Mesendoderm (in vitro differentiated cells): ENCODE measurements at regions not wholly inside any gene's neighbourhood (a gene's known extent, or its start where the extent isn't known, plus 50 kb on each side); places are given as distances from the start of the nearest gene placed in this dataset.

Experiments
- DNase-seq: peaks from one replicate; pipeline ENCODE4 v3.0.0; 2013
- H2AK5ac ChIP-seq: 2 replicates; pipeline ENCODE4 v1.6.1; 2013; ENCODE audit warnings: low read length, inconsistent platforms
- H2BK120ac ChIP-seq: 2 replicates; pipeline ENCODE4 v1.6.1; 2013; ENCODE audit warnings: low read depth, mild to moderate bottlenecking, low read length, moderate library complexity, mixed read lengths
- H2BK15ac ChIP-seq: replicated peaks from 2 replicates; pipeline ENCODE4 v1.6.1; 2013; ENCODE audit warnings: low read depth, mild to moderate bottlenecking, moderate library complexity
- H2BK5ac ChIP-seq: 2 replicates; pipeline ENCODE4 v1.6.1; 2013; ENCODE audit warnings: low read length, inconsistent platforms
- H3K18ac ChIP-seq: 2 replicates; pipeline ENCODE4 v1.6.1; 2013; ENCODE audit warnings: mild to moderate bottlenecking, low read length, mixed read lengths
- H3K23ac ChIP-seq: one replicate; pipeline ENCODE4 v1.6.1; 2013; ENCODE audit warnings: low read length
- H3K27ac ChIP-seq: 2 replicates; pipeline ENCODE4 v1.5.1; 2013; ENCODE audit warnings: low read depth, mild to moderate bottlenecking, inconsistent platforms, low read length, moderate library complexity
- H3K27me3 ChIP-seq: 2 replicates; pipeline ENCODE4 v1.6.1; 2013; ENCODE audit warnings: low read length, control low read depth, mild to moderate bottlenecking, inconsistent platforms; ENCODE audit not compliant: insufficient read depth, poor library complexity
- H3K36me3 ChIP-seq: 2 replicates; pipeline ENCODE4 v1.6.1; 2013; ENCODE audit warnings: low read length, inconsistent platforms; ENCODE audit not compliant: control insufficient read depth, insufficient read depth
- H3K4ac ChIP-seq: one replicate; pipeline ENCODE4 v1.6.1; 2013; ENCODE audit warnings: low read depth, mild to moderate bottlenecking, low read length, moderate library complexity
- H3K4me1 ChIP-seq: 2 replicates; pipeline ENCODE4 v1.6.1; 2013; ENCODE audit warnings: low read depth, low read length, inconsistent platforms; ENCODE audit not compliant: control insufficient read depth
- H3K4me2 ChIP-seq: 2 replicates; pipeline ENCODE4 v1.6.1; 2013; ENCODE audit warnings: low read length
- H3K4me3 ChIP-seq: 2 replicates; pipeline ENCODE4 v1.5.1; 2013; ENCODE audit warnings: mild to moderate bottlenecking, low read length
- H3K56ac ChIP-seq: one replicate; pipeline ENCODE4 v1.6.1; 2013; ENCODE audit warnings: low read length
- H3K79me1 ChIP-seq: 2 replicates; pipeline ENCODE4 v1.6.1; 2013; ENCODE audit warnings: low read length, inconsistent platforms
- H3K79me2 ChIP-seq: 2 replicates; pipeline ENCODE4 v1.6.1; 2013; ENCODE audit warnings: mild to moderate bottlenecking, low read length; ENCODE audit not compliant: control insufficient read depth, insufficient read depth
- H3K9ac ChIP-seq: 2 replicates; pipeline ENCODE4 v1.6.1; 2013; ENCODE audit warnings: low read length, inconsistent platforms
- H4K5ac ChIP-seq: one replicate; pipeline ENCODE4 v1.6.1; 2013; ENCODE audit warnings: low read length
- H4K8ac ChIP-seq: one replicate; pipeline ENCODE4 v1.6.1; 2013; ENCODE audit warnings: low read depth, mild to moderate bottlenecking, control low read depth, low read length, moderate library complexity
- WGBS: extraction: QIAGEN DNeasy Blood & Tissue Kit; methylation state at CpG from one replicate; pipeline ENCODE4 v1.1.7; 2013; ENCODE audit warnings: low lambda C conversion rate, missing lambda C conversion rate; ENCODE audit not compliant: insufficient coverage; ENCODE audit errors: extremely low coverage; 5-methylcytosine and 5-hydroxymethylcytosine counted together

GRCh38 chr15:45862034-45862433 lies 227.2 kb downstream of the SQOR start:
- Histone ChIP-seq H2AK5ac (no peak overlapping the region), H4K5ac (no peak overlapping the region), H3K4ac (no peak overlapping the region), H4K8ac (no peak overlapping the region), H3K4me1 (no peaks in the 10 kb centered on the region), H2BK120ac (no peak overlapping the region), H3K56ac (no peak overlapping the region), H3K18ac (no peak overlapping the region), H2BK15ac (no peak overlapping the region), H3K27me3 (no peaks in the 10 kb centered on the region), H3K79me1 (no peaks in the 10 kb centered on the region), H3K36me3 (no peaks in the 10 kb centered on the region), H3K4me2 (no peak overlapping the region), H3K4me3 (no peak overlapping the region), H3K23ac (no peak overlapping the region), H3K27ac (no peak overlapping the region), H2BK5ac (no peak overlapping the region), H3K9ac (no peak overlapping the region), H3K79me2 (no peaks in the 10 kb centered on the region)
- DNase-seq = no peak
- no CpG with 5 or more reads among the region's 2 CpGs for WGBS

- Histone ChIP-seq H3K56ac (no peak overlapping the region), H2AK5ac (no peak overlapping the region), H4K5ac (no peak overlapping the region), H4K8ac (no peak overlapping the region), H2BK120ac (no peak overlapping the region), H3K27ac (no peak overlapping the region), H3K18ac (no peak overlapping the region), H2BK5ac (no peak overlapping the region), H3K4me1 (no peaks in the 10 kb centered on the region), H3K27me3 (no peaks in the 10 kb centered on the region), H3K4ac (no peak overlapping the region), H3K4me2 (no peak overlapping the region), H3K79me2 (no peaks in the 10 kb centered on the region), H3K9ac (no peak overlapping the region), H3K79me1 (no peaks in the 10 kb centered on the region), H3K4me3 (no peak overlapping the region), H3K36me3 (no peaks in the 10 kb centered on the region), H2BK15ac (no peak overlapping the region), H3K23ac (no peak overlapping the region)
- peak; percentile 14 for DNase-seq
- WGBS = no CpG with 5 or more reads among the region's 2 CpGs
Measured at GRCh38 chr15:45863881-45864580, 229.2 kb downstream of the SQOR start.

- Histone ChIP-seq H3K27me3 (no peaks in the 10 kb centered on the region), H3K23ac (no peak overlapping the region), H4K8ac (no peak overlapping the region), H2BK15ac (no peak overlapping the region), H3K79me2 (no peaks in the 10 kb centered on the region), H3K4me3 (no peak overlapping the region), H2AK5ac (no peak overlapping the region), H3K4me2 (no peak overlapping the region), H3K36me3 (no peaks in the 10 kb centered on the region), H3K56ac (no peak overlapping the region), H3K9ac (no peak overlapping the region), H3K27ac (no peak overlapping the region), H2BK5ac (no peak overlapping the region), H3K18ac (no peak overlapping the region), H3K4me1 (no peaks in the 10 kb centered on the region), H2BK120ac (no peak overlapping the region), H3K4ac (no peak overlapping the region), H4K5ac (no peak overlapping the region), H3K79me1 (no peaks in the 10 kb centered on the region)
- WGBS = no CpG with 5 or more reads among the region's 3 CpGs
- no peak for DNase-seq
Measured at GRCh38 chr15:45866616-45867015, 231.8 kb downstream of the SQOR start.

GRCh38 chr15:45867281-45867680 lies 232.5 kb downstream of the SQOR start:
- Histone ChIP-seq H3K18ac (no peak overlapping the region), H3K4me2 (no peak overlapping the region), H2BK120ac (no peak overlapping the region), H3K4me1 (no peaks in the 10 kb centered on the region), H3K36me3 (no peaks in the 10 kb centered on the region), H3K23ac (no peak overlapping the region), H3K27me3 (no peaks in the 10 kb centered on the region), H3K79me2 (no peaks in the 10 kb centered on the region), H3K4me3 (no peak overlapping the region), H3K4ac (no peak overlapping the region), H3K27ac (no peak overlapping the region), H3K9ac (no peak overlapping the region), H4K5ac (no peak overlapping the region), H2BK5ac (no peak overlapping the region), H3K79me1 (no peaks in the 10 kb centered on the region), H3K56ac (no peak overlapping the region), H2AK5ac (no peak overlapping the region), H4K8ac (no peak overlapping the region), H2BK15ac (no peak overlapping the region)
- no peak for DNase-seq

- WGBS = no CpG with 5 or more reads among the region's 2 CpGs
- no peak overlapping the region for H3K4ac ChIP-seq
Measured at GRCh38 chr15:45868109-45868691, 233.4 kb downstream of the SQOR start.

More at GRCh38 chr15:45868109-45868691, 233.4 kb downstream of the SQOR start:
- H2BK15ac ChIP-seq = no peak overlapping the region
- no peak overlapping the region for H4K8ac ChIP-seq
- H3K18ac ChIP-seq = no peak overlapping the region
- H3K56ac ChIP-seq = no peak overlapping the region
- H2BK5ac ChIP-seq = no peak overlapping the region
- DNase-seq = no peak
- no peak overlapping the region for H3K4me3 ChIP-seq
- H3K4me2 ChIP-seq = no peak overlapping the region
- no peaks in the 10 kb centered on the region for H3K79me1 ChIP-seq
- H2AK5ac ChIP-seq = no peak overlapping the region
- H3K9ac ChIP-seq = no peak overlapping the region
- no peak overlapping the region for H3K23ac ChIP-seq
- H3K79me2 ChIP-seq = no peaks in the 10 kb centered on the region
- no peaks in the 10 kb centered on the region for H3K36me3 ChIP-seq
- H3K27me3 ChIP-seq = no peaks in the 10 kb centered on the region
- no peak overlapping the region for H3K27ac ChIP-seq
- H4K5ac ChIP-seq = no peak overlapping the region
- H3K4me1 ChIP-seq = no peaks in the 10 kb centered on the region
- no peak overlapping the region for H2BK120ac ChIP-seq
